Stimulated activated CD8-positive, alpha-beta memory T cell treated with anti-CD3 and anti-CD28 coated beads, Interleukin-12 subunit alpha, Interleukin-12 subunit beta, amount 100 ng/mL, for 1 hour (primary cell): ENCODE measurements at regions not wholly inside any gene's neighbourhood (a gene's known extent, or its start where the extent isn't known, plus 50 kb on each side); places are given as distances from the start of the nearest gene placed in this dataset.

Experiments used
- DNase-seq: peaks from one replicate; pipeline ENCODE4 v3.0.0-alpha.2; 2020; ENCODE audit warnings: low read depth

GRCh38 chr10:88131511-88132139 is 268.2 kb downstream of the PTEN start:
- no peak for DNase-seq

GRCh38 chr10:88136712-88137111 is 273.3 kb downstream of the PTEN start:
- DNase-seq: no peak

- no peak for DNase-seq
These were observed 275.0 kb downstream of the PTEN start for GRCh38 chr10:88138319-88138848.

- no peak for DNase-seq
These were observed 283.8 kb downstream of the PTEN start for GRCh38 chr10:88147000-88147798.

GRCh38 chr10:88149906-88150305 is 286.5 kb downstream of the PTEN start:
- no peak for DNase-seq

- DNase-seq: no peak
These were observed 286.9 kb downstream of the PTEN start for GRCh38 chr10:88150339-88150738.

- no peak for DNase-seq
These were observed 289.3 kb downstream of the PTEN start for GRCh38 chr10:88152728-88153133.

GRCh38 chr10:88154596-88155250 is 291.3 kb downstream of the PTEN start:
- DNase-seq: no peak

GRCh38 chr10:88156341-88156740 is 292.9 kb downstream of the PTEN start:
- DNase-seq: no peak

- no peak for DNase-seq
These were observed 294.6 kb downstream of the PTEN start for GRCh38 chr10:88157981-88158465.

GRCh38 chr10:88158526-88159122 is 295.2 kb downstream of the PTEN start:
- no peak for DNase-seq

GRCh38 chr10:88159127-88159829 is 295.9 kb downstream of the PTEN start:
- DNase-seq: no peak

GRCh38 chr10:88161070-88161469 is 297.6 kb downstream of the PTEN start:
- no peak for DNase-seq

GRCh38 chr10:88161756-88162155 is 298.3 kb downstream of the PTEN start:
- DNase-seq: no peak

GRCh38 chr10:88162852-88163251 is 299.4 kb downstream of the PTEN start:
- DNase-seq: no peak

- no peak for DNase-seq
These were observed 300.1 kb downstream of the PTEN start for GRCh38 chr10:88163572-88163971.

GRCh38 chr10:88164471-88164870 is 301.0 kb downstream of the PTEN start:
- no peak for DNase-seq

GRCh38 chr10:88165849-88166271 is 302.4 kb downstream of the PTEN start:
- DNase-seq: no peak

- DNase-seq: no peak
These were observed 305.0 kb downstream of the PTEN start for GRCh38 chr10:88168171-88169036.

GRCh38 chr10:88169037-88169319 is 305.6 kb downstream of the PTEN start:
- DNase-seq: no peak

GRCh38 chr10:88170628-88171027 is 307.2 kb downstream of the PTEN start:
- no peak for DNase-seq
